GM18505 (cell line): ENCODE measurements at regions not wholly inside any gene's neighbourhood (a gene's known extent, or its start where the extent isn't known, plus 50 kb on each side); places are given as distances from the start of the nearest gene placed in this dataset.

ENCODE experiments used
- ATAC-seq: cut with Tn5 transposase; IDR thresholded peaks from one replicate; pipeline ENCODE4 v1.9.1; 2021; ENCODE audit not compliant: unreplicated experiment
- POLR2A ChIP-seq: IDR thresholded peaks from 4 replicates; pipeline ENCODE4 v1.6.1; 2011; ENCODE audit warnings: borderline replicate concordance; ENCODE audit not compliant: insufficient read depth, insufficient read length; ENCODE audit errors: extremely low read depth

- no peak for ATAC-seq
- no peak for TF ChIP-seq POLR2A
These were observed 54.8 kb downstream of the NOG start for GRCh38 chr17:56648321-56648720.

GRCh38 chr17:56648806-56649205 is 55.3 kb downstream of the NOG start:
- no peak for TF ChIP-seq POLR2A
- no peak for ATAC-seq

- no peak for TF ChIP-seq POLR2A
- no peak for ATAC-seq
These were observed 59.1 kb downstream of the NOG start for GRCh38 chr17:56652628-56653027.

- peak; percentile 98 for ATAC-seq
- no peak for TF ChIP-seq POLR2A
These were observed 60.4 kb downstream of the NOG start for GRCh38 chr17:56653877-56654276.

- TF ChIP-seq POLR2A, result no peak
- no peak for ATAC-seq
These were observed 63.3 kb downstream of the NOG start for GRCh38 chr17:56656701-56657327.

- TF ChIP-seq POLR2A, result no peak
- no peak for ATAC-seq
These were observed 65.1 kb downstream of the NOG start for GRCh38 chr17:56658648-56659047.

- no peak for ATAC-seq
- TF ChIP-seq POLR2A, result no peak
These were observed 66.1 kb downstream of the NOG start for GRCh38 chr17:56659622-56660021.

GRCh38 chr17:56661906-56662305 is 68.4 kb downstream of the NOG start:
- TF ChIP-seq POLR2A, result no peak
- no peak for ATAC-seq

GRCh38 chr17:56665864-56666263 is 72.4 kb downstream of the NOG start:
- no peak for TF ChIP-seq POLR2A

GRCh38 chr17:56667925-56668458 is 74.5 kb downstream of the NOG start:
- no peak for TF ChIP-seq POLR2A
- no peak for ATAC-seq

More at GRCh38 chr17:56665864-56666263, 72.4 kb downstream of the NOG start:
- no peak for ATAC-seq

- no peak for TF ChIP-seq POLR2A
- ATAC-seq, result no peak
These were observed 78.7 kb downstream of the NOG start for GRCh38 chr17:56672195-56672594.

GRCh38 chr17:56674401-56674925 is 81.0 kb downstream of the NOG start:
- ATAC-seq, result no peak

GRCh38 chr17:56675876-56676660 is 82.6 kb downstream of the NOG start:
- ATAC-seq, result no peak
- no peak for TF ChIP-seq POLR2A

More at GRCh38 chr17:56674401-56674925, 81.0 kb downstream of the NOG start:
- TF ChIP-seq POLR2A, result no peak

GRCh38 chr17:56676810-56677209 is 83.3 kb downstream of the NOG start:
- TF ChIP-seq POLR2A, result no peak
- ATAC-seq, result no peak

- no peak for ATAC-seq
- TF ChIP-seq POLR2A, result no peak
These were observed 85.0 kb downstream of the NOG start for GRCh38 chr17:56678249-56679114.
